ENCODE measurements at regions not wholly inside any gene's neighbourhood (a gene's known extent, or its start where the extent isn't known, plus 50 kb on each side); places are given as distances from the start of the nearest gene placed in this dataset.

- Histone ChIP-seq H3K4ac (replicated peaks; ENCODE audit: insufficient read length, low read depth, low read length) (peak overlapping the region; percentile 66), H3K4me2 (ENCODE audit: insufficient read depth in 1 of 2, low read depth in 2 of 2, low read length in 2 of 2) (no peak overlapping the region), H4K5ac (ENCODE audit: insufficient read length, low read depth, low read length) (no peak overlapping the region), H3K4me1 (replicated peaks in 1 of 4; ENCODE audit: control insufficient read depth in 3 of 4, insufficient read depth in 4 of 4, low read length in 3 of 4) (peaks cover 0 to 4% (median 3%) of the 10 kb centered on the region in 4 experiments; a peak in 4 of 7 replicates), H3K36me3 (ENCODE audit: control insufficient read depth in 2 of 4, insufficient read depth in 4 of 4, low read length in 3 of 4) (no peaks in the 10 kb centered on the region), H2AK5ac (ENCODE audit: low read depth, low read length) (no peak overlapping the region), H3K9ac (replicated peaks in 1 of 4; ENCODE audit: extremely low read depth in 1 of 4, low read depth in 3 of 4, low read length in 3 of 4) (no peak overlapping the region), H3K56ac (replicated peaks; ENCODE audit: insufficient read length, low read depth, low read length) (no peak overlapping the region), H3K23me2 (ENCODE audit: low read depth, low read length) (no peaks in the 10 kb centered on the region), H4K8ac (ENCODE audit: extremely low read depth, insufficient read depth, low read length) (no peak overlapping the region), H4K91ac (replicated peaks; ENCODE audit: insufficient read length, low read length) (no peak overlapping the region), H2AFZ (ENCODE audit: low read length) (peak overlapping the region; percentile 28; the same call in 1 of the 2 replicates), H2BK15ac (ENCODE audit: low read length) (no peak overlapping the region), H4K20me1 (replicated peaks in 1 of 2; ENCODE audit: control insufficient read depth in 1 of 2, insufficient read depth in 2 of 2, low read length in 2 of 2) (no peaks in the 10 kb centered on the region), H3K79me1 (ENCODE audit: low read depth, low read length) (no peaks in the 10 kb centered on the region), H2BK5ac (ENCODE audit: low read depth, low read length) (no peak overlapping the region), H3K27me3 (replicated peaks in 1 of 4; ENCODE audit: control insufficient read depth in 3 of 4, extremely low read depth in 1 of 4, insufficient read depth in 3 of 4, low read length in 3 of 4) (peaks cover 0 to 1% (median 0%) of the 10 kb centered on the region in 4 experiments; a peak in 1 of 7 replicates), H2BK120ac (replicated peaks; ENCODE audit: low read depth, low read length) (no peak overlapping the region), H3K4me3 (ENCODE audit: extremely low read depth in 1 of 4, insufficient read depth in 2 of 4, low read depth in 3 of 4, low read length in 4 of 4) (no peak overlapping the region), H3K79me2 (ENCODE audit: control insufficient read depth in 1 of 2, insufficient read depth in 2 of 2, low read length in 2 of 2) (no peaks in the 10 kb centered on the region), H2BK20ac (ENCODE audit: low read length) (no peak overlapping the region), H2BK12ac (ENCODE audit: low read depth, low read length) (no peak overlapping the region), H3K14ac (ENCODE audit: insufficient read length) (no peak overlapping the region), H3K18ac (ENCODE audit: extremely low read depth, low read length) (no peak overlapping the region), H3K9me3 (ENCODE audit: insufficient read depth in 2 of 2, low read depth in 1 of 2, low read length in 1 of 2) (no peaks in the 10 kb centered on the region), H3K23ac (ENCODE audit: insufficient read length) (no peak overlapping the region), H3K27ac (ENCODE audit: low read depth, low read length) (no peak overlapping the region)
- WGBS, 2 experiments (ENCODE audit: extremely low coverage in 1 of 2, insufficient coverage in 1 of 2, insufficient read length in 1 of 2, insufficient replicate concordance in 2 of 2, low coverage in 1 of 2, low lambda C conversion rate in 2 of 2, missing lambda C conversion rate in 1 of 2): 95% methylated on average over 3 of the region's 3 CpGs; no CpG with 5 or more reads in 1 of the 2 experiments
- CTCF ChIA-PET (ENCODE audit: partially characterized antibody): interaction anchor here (0.6 to 4.9 kb wide), 2 partner anchors 10 to 92 kb away, joined by 3 to 19 read pairs; no protein-coding TSS in a partner anchor
- no peak for TF ChIP-seq ASH2L (IDR thresholded peaks at IDR 0.05; ENCODE audit: low read length)
- TF ChIP-seq POLR2A (IDR thresholded peaks at IDR 0.05; ENCODE audit: control extremely low read depth in 1 of 2, low read depth in 2 of 2, low read length in 2 of 2): no peak
- POLR2A ChIA-PET (ENCODE audit: partially characterized antibody): interaction anchor here (0.6 kb wide), 1 partner anchor 685 kb away, joined by 4 read pairs; no protein-coding TSS in a partner anchor
- DNase-seq (ENCODE audit: low read depth in 1 of 2, low spot score in 2 of 2): no peak
- no peak for FAIRE-seq
These were observed 101.8 kb upstream of the OLFM3 start for GRCh38 chr1:102098536-102098935.

Data from H1 (cell line).